Right atrium auricular region (tissue), 2 donors: ENCODE measurements at regions not wholly inside any gene's neighbourhood (a gene's known extent, or its start where the extent isn't known, plus 50 kb on each side); places are given as distances from the start of the nearest gene placed in this dataset.

ENCODE experiments used
- DNase-seq: peaks from one replicate; pipeline ENCODE4 v3.0.0-alpha.2; 2019; ENCODE audit warnings: low spot score
- H3K27ac ChIP-seq, 2 donors: fragments of 200-600 bp; sonication (generic); 1 replicate in 1 of 2; 2 replicates in 1 of 2; pipeline ENCODE4 v1.5.1; 2016 to 2019
- H3K27me3 ChIP-seq, 2 donors: fragments of 200-600 bp; sonication (generic); one replicate each; pipeline versions ENCODE4 v1.5.1 to v1.6.0; 2017 to 2019
- H3K36me3 ChIP-seq: fragments of 200-600 bp; sonication (generic); one replicate; pipeline ENCODE4 v1.5.1; 2016
- H3K4me1 ChIP-seq, 2 donors: fragments of 200-600 bp; sonication (generic); one replicate each; pipeline versions ENCODE4 v1.5.1 to v1.6.0; 2017 to 2019
- H3K4me3 ChIP-seq, 2 donors: fragments of 200-600 bp; sonication (generic); 1 replicate in 1 of 2; 2 replicates in 1 of 2; pipeline ENCODE4 v1.5.1; 2017 to 2019; ENCODE audit warnings: mild to moderate bottlenecking in 1 of 2, moderate library complexity in 1 of 2
- H3K9me3 ChIP-seq, 2 donors: fragments of 200-600 bp; sonication (generic); one replicate each; pipeline ENCODE4 v1.5.1; 2019
- CTCF ChIP-seq, 2 donors: fragments of 200-600 bp; sonication (generic); IDR thresholded peaks; one replicate each; pipeline ENCODE4 v1.5.1; 2019; ENCODE audit warnings: antibody characterized with exemption in 2 of 2

DNA sequence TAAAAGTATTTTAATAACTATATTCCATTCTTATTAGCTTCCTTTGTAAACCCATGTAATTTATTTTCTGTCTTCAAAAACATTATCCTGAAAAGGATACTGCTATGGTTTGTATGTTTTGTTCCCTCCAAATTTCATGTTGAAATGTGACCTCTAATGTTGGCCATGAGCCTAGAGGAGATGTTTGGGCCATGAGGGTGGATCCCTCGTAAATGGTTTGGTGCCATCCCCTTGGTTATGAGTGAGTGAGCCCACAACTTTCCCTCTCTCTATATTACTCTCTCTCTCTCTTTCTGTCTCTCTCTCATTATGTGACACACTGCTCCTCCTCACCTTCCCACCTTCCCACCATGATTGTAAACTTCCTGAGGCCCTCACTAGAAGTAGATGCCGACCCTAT, 357.7 kb downstream of the MFSD1 start:
- Histone ChIP-seq H3K9me3 (no peaks in the 10 kb centered on the region), H3K36me3 (no peaks in the 10 kb centered on the region), H3K27me3 (no peaks in the 10 kb centered on the region), H3K4me1 (no peaks in the 10 kb centered on the region), H3K27ac (no peak overlapping the region), H3K4me3 (no peak overlapping the region)
- no peak for DNase-seq
- no peak for TF ChIP-seq CTCF (IDR thresholded peaks at IDR 0.05)

- H3K36me3 ChIP-seq = no peaks in the 10 kb centered on the region
- no peak overlapping the region for H3K4me3 ChIP-seq
- DNase-seq = no peak
- H3K9me3 ChIP-seq = no peaks in the 10 kb centered on the region
- H3K27me3 ChIP-seq = no peaks in the 10 kb centered on the region
- no peaks in the 10 kb centered on the region for H3K4me1 ChIP-seq
- TF ChIP-seq CTCF (IDR thresholded peaks at IDR 0.05) = no peak
- no peak overlapping the region for H3K27ac ChIP-seq
Measured at GRCh38 chr3:159163656-159164055, 361.8 kb downstream of the MFSD1 start.

DNA sequence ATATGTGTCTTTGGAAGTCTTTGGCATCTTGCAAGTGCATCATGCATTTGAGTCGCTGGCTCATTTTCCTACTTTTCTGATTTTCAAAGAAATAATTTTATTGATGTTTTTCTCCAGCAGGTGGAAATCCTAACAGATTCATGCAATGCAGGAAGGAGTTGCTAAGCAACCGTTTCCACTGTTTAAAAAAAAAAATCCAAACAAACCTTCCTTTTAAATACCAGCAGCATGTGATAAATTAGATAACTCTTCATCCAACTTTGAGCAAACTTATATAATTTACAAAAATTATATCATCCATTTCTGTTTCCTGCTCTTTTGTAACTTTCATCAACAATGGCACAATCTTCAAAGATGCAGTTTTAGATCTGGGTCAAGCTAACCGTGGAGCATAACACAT, 364.1 kb downstream of the MFSD1 start:
- H3K27me3 ChIP-seq = no peaks in the 10 kb centered on the region
- H3K27ac ChIP-seq = no peak overlapping the region
- DNase-seq = no peak
- no peaks in the 10 kb centered on the region for H3K4me1 ChIP-seq
- H3K36me3 ChIP-seq = no peaks in the 10 kb centered on the region
- H3K9me3 ChIP-seq = no peaks in the 10 kb centered on the region
- TF ChIP-seq CTCF (IDR thresholded peaks at IDR 0.05) = no peak
- no peak overlapping the region for H3K4me3 ChIP-seq

DNA sequence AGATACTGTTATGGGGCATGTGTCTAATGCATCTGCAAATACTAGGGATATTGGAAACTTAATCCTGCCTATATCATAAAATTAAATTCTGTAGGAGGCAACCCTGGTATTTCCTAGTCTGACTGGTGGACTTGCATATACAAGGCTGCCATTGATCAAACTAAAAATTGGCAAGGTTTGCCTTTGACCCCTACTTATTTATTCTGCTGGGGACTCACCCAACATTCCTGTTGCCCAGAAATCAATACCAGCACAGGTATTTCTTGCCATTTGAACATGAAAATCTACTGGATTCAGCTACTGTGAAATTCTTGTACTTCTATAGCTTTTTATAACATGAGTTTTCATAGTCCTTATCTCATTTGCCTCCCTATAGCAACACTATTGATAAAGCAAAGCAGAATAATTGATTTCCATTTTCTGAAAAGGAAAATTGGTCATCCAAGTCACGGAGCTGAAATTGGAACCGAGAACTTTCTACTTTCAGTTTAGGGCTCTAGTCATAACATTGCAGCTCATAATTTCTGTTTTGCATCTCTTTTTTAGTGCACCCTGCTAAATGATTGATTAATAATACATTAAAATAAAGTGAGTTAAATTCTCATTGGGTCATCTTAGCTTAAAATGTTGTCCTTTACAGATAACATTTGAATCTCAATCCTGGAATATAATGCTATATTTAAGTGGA, 365.2 kb downstream of the MFSD1 start:
- no peaks in the 10 kb centered on the region for H3K9me3 ChIP-seq
- no peaks in the 10 kb centered on the region for H3K36me3 ChIP-seq
- no peak overlapping the region for H3K27ac ChIP-seq
- H3K4me1 ChIP-seq = no peaks in the 10 kb centered on the region
- no peak overlapping the region for H3K4me3 ChIP-seq
- DNase-seq = no peak
- no peak for TF ChIP-seq CTCF (IDR thresholded peaks at IDR 0.05)
- H3K27me3 ChIP-seq = no peaks in the 10 kb centered on the region

DNA sequence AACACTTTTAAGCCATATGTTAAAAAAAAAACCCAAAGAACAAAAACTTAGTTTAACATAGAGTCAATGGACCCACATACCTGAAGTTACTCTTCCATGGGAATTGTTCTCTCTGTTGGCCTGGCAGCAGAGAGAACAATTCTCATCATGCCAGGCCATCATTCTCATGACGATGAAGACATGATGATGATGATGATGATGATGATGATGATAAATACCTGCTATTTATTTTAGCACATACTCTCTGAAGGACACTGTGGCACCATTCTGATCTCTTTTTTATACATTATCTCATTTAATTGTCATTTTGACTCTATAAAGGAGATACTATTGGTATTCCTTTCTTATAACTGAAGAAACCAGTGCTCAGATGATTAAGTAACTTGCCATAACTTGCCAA, 366.9 kb downstream of the MFSD1 start:
- Histone ChIP-seq H3K27ac (no peak overlapping the region), H3K4me1 (no peaks in the 10 kb centered on the region), H3K27me3 (no peaks in the 10 kb centered on the region), H3K4me3 (no peak overlapping the region), H3K9me3 (no peaks in the 10 kb centered on the region), H3K36me3 (no peaks in the 10 kb centered on the region)
- DNase-seq = no peak
- no peak for TF ChIP-seq CTCF (IDR thresholded peaks at IDR 0.05)

DNA sequence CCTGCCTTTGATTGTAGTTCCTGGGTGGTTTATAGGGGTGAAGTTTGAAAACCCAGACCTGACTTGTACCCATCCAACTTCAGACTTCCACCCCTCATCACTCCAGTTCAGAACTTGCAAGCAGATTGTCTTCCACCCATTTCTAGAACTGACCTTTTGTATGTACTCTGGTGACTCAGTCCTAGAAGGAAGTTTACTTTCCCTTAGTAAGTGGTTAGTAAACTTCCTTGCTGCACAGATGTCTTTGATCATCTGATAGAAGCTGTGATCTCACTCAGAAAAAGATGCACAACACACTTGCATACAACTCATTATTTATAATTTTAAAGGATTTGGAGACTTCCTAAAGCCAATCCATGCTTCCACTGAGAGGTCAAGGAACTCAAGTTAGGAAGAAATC, 368.0 kb downstream of the MFSD1 start:
- no peaks in the 10 kb centered on the region for H3K27me3 ChIP-seq
- H3K4me3 ChIP-seq = no peak overlapping the region
- no peak overlapping the region for H3K27ac ChIP-seq
- no peaks in the 10 kb centered on the region for H3K4me1 ChIP-seq
- H3K36me3 ChIP-seq = no peaks in the 10 kb centered on the region
- H3K9me3 ChIP-seq = no peaks in the 10 kb centered on the region
- TF ChIP-seq CTCF (IDR thresholded peaks at IDR 0.05) = no peak
- no peak for DNase-seq
